ENCODE measurements at regions not wholly inside any gene's neighbourhood (a gene's known extent, or its start where the extent isn't known, plus 50 kb on each side); places are given as distances from the start of the nearest gene placed in this dataset.
A peak's percentile ranks its signal among the peaks of the same experiment; 100 is the strongest.
"Not testable (repeated sequence)": the region's sequence is repeated elsewhere in the genome, so short reads cannot be mapped to it uniquely, and the experiment has no call there.

DNA sequence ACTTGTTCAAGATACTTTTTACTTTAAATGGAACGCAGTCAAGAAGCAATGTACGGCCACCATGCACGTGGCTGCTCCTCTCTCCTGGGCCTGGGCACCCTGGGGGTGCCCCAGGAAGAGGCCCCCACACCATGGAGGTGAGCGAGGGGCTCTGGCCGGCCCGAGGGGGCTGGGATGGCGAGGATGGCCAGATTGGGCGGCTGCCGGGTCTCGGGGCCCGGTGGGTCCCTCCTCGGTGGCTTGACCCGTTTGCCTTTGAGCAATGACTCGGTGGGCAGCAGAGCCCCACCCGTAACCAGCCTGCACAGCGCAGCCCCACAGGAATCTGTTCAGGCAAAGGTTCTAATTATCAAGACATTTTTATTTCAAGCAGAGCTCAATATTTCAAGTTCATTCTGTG lies 167.4 kb downstream of the BRD1 start:
- no peak for DNase-seq (ENCODE audit: low spot score)
- FAIRE-seq, result no peak

- DNase-seq (ENCODE audit: low spot score) (no peak), FAIRE-seq (no peak)
Observed at GRCh38 chr22:49659924-49660315, 167.8 kb downstream of the BRD1 start.

DNA sequence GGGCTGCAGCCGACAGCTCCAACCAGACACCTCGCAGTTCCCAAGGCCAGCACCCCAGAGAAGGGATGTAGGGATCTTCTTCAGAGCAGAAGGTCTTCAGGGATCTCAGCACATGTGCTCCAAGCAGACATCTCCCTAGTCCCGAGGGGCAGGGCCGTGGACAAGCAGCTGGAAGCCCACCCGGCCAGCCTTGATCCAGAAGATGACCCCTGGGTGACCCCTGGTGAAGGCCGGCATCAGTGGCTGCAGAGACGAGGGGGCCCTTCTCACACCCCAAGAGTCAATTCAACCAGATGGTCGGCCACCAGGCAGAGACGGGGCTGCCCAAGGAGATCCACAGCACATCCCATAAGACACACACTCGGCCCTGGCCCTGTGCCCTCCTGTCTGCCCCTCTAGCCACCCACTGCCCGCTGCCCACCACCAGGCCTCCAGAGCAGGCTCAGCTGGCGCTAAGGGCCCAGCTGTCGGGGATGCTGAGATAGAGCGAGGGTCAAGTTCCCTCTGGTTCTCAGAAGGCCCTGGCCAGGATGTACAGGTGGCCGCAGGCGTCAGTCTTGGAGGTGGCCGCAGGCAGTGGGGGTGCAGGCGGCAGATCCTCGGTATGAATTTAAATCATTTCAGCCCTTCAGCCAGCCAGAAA lies 168.3 kb downstream of the BRD1 start:
- DNase-seq (ENCODE audit: low spot score) (no peak), FAIRE-seq (no peak)

- DNase-seq (ENCODE audit: low spot score) (no peak), FAIRE-seq (no peak)
Observed at GRCh38 chr22:49658902-49659280, 168.8 kb downstream of the BRD1 start.

GRCh38 chr22:49657974-49658590 lies 169.6 kb downstream of the BRD1 start:
- FAIRE-seq, result no peak
- no peak for DNase-seq (ENCODE audit: low spot score)

- DNase-seq (ENCODE audit: low spot score) (no peak), FAIRE-seq (no peak)
Observed at GRCh38 chr22:49657275-49657973, 170.2 kb downstream of the BRD1 start.

DNA sequence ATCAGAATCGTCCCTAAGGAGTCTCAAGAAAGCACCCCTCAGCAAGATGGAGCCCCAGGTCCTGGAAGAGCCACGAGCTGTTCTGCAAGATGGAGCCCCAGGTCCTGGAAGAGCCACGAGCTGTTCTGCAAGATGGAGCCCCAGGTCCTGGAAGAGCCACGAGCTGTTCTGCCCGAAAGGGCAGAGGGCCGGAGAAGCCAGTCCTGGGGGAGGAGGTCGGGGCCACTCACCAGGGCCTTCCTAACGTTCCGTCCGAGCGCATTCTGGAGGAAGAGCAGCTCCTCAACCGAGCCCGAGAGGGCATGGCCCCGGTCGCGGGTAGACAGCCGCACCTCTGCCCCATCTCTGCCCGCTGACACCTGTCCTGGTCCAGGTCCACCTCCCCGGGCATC lies 170.8 kb downstream of the BRD1 start:
- not testable (repeated sequence) for DNase-seq (ENCODE audit: low spot score)
- FAIRE-seq, result peak; percentile 84

DNA sequence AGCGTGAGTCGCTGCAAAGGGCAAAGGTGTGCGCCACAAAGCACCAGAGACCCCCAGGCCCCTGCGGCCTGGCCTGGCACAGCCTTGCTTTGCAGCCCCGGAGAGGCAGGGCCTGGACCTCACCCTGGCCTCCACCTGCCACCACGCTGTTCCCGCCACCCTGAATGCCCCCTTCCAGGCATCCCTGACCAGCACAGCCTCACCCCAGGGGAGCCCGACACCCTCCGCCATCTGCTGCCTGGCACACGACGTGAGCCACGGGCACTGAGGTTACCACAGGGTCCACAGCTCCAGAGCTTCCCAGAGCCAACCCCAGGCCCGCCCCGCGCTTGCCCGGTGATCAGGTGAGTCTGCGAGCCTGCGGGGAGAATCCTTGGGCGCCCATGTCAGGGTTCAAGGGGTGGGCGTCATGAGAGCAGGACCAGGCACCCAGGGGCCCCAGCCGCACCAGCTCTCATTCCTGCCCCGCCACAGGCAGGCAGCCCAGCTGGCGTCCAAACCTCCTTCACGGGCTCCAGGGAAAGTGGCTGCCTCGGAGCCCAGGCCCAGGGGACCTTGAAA lies 171.3 kb downstream of the BRD1 start:
- no peak for DNase-seq (ENCODE audit: low spot score)
- FAIRE-seq, result no peak

- FAIRE-seq (no peak), DNase-seq (ENCODE audit: low spot score) (no peak)
Observed at GRCh38 chr22:49655168-49655812, 172.4 kb downstream of the BRD1 start.

DNA sequence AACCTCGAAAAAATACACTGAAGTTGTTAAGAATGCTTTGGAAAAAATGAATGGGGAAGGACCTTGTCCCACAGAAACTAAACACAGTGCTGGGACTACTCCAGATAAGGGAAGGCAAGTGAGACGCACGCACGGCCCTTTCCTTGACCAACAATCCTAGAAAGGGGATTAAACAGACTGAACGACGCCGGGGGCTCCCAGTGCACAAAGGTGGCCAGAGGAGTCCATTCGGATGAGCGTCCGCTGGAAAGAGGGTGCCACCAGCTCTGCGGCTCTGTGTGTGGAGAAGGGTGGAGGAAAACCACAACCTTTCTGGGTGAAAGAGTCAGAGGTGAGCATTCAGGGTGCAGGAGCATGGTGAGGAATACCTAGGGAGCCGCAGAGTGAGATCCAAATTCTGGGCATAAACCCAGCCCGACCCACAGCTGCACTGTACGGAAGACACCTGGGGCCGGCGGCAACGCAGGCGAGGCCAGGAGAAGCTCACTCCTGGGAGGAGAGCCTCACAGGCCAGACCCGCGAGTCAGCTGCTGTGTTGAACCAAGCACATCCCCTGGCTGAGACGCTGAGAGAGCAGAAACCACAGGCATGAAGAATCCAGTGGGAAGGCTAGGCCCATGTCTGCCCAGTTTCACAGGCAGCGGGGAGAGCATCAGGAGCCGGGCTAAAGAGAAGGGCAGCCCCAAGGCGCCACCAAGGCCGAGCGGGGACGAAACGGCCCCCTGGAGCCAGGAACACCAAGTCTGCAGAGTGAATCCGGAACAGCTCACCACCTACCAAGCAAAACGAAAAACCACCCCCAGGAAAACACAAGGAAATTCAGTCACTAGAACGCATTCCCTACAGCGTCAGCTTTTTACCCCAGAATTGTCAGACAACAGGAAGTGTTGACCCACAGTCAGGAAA lies 177.1 kb downstream of the BRD1 start:
- DNase-seq (ENCODE audit: low spot score) (no peak), FAIRE-seq (no peak)

- DNase-seq (ENCODE audit: low spot score) (no peak), FAIRE-seq (no peak)
Observed at GRCh38 chr22:49649166-49650068, 178.3 kb downstream of the BRD1 start.

GRCh38 chr22:49648053-49648452 lies 179.6 kb downstream of the BRD1 start:
- no peak for FAIRE-seq
- no peak for DNase-seq (ENCODE audit: low spot score)

DNA sequence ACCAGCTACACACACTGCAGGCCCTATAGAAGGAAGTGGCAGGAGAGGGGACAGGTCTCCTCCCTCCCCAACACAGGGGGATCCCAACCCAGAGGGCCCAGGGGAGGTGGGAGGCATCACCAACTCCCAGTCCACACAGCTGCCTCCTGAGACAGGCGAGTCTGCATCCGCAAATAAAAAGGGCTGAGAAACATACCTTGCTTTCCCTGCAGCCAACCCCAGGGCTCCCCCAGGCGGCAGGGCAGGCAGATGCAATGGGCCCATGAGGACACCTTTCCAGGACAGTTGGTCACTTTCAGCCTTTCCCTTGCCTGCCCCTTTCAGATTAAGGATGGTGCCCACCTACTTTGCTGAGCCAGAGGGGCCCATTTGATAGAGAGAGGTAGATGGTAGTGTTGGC lies 180.0 kb downstream of the BRD1 start:
- no peak for DNase-seq (ENCODE audit: low spot score)
- FAIRE-seq, result no peak

DNA sequence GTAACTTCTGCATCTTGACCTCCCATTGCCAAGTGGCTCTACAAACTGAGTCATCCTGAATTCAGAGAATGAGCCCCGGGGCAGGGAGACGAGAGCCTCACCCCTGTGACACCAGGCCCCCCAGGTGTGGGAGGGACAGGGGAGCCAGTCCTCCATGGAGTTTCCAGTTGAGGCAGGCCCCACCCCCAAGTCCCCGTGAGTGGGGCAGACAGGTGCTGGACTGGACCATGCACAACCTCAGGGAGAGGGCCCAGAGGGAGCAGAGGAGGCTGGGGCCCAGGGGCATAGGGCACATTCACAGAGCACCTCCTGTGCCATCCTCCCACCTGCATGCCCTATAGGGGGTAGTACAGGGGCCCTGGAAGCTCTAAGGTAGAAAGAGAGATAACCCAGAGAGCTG lies 180.8 kb downstream of the BRD1 start:
- FAIRE-seq (no peak), DNase-seq (ENCODE audit: low spot score) (no peak)

DNA sequence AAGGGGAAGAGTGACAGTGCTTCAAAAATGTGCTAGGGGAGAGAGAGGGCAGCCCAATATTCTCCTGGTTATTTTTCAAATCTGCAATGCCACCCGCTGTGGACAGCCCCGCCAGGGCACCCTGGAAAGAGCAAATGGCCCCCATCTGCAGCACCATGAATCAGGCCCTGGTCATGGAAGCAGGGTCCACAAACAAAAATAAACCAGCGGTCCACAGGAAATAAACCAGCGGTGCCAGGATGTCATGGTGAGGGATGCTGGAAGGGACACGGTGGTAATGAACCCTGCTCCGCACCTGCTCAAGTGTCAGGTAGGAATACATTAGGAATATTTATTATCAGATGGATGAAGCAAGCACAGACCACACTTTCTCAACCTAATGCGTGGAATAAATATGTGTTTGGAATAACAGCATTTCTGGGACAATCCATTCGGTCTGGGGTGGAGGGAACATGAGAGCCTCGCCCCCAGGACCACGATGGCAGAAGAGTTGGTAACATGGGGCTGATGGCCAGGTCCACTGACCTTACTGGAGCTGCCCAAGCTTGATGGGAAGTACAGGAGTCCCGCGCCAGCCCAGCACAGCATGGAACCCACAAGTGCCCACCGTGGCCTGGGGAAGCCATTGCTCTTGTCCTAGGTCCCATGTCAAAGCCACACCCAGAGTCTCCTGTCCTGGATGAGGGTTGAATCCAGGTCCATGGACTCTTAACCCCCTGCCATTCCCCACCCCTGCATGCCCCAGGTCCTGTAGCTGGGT lies 181.7 kb downstream of the BRD1 start:
- DNase-seq (ENCODE audit: low spot score) (no peak), FAIRE-seq (no peak)

- no peak for DNase-seq (ENCODE audit: low spot score)
- no peak for FAIRE-seq
Observed at GRCh38 chr22:49645257-49645656, 182.4 kb downstream of the BRD1 start.

GRCh38 chr22:49643998-49644397 lies 183.7 kb downstream of the BRD1 start:
- DNase-seq (ENCODE audit: low spot score) (no peak), FAIRE-seq (no peak)

DNA sequence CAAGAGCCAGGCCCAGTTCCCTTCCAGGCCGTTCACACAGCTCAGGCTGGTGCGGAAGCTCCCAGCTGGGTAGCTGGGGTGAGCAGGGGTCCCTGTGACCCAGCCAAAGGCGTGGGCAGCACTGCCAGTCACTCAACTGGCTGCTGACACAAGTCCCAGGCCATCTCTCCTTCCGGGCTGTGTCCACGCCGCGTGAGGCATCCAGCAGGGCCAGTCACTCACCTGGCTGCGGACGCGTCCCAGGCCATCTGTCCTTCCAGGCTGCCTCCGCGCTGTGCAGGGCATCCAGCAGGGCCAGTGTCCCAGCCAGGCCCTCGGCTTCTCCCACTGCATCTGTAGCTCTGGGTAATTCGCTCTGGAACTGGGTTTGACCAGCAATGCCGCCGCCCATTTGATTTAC lies 184.2 kb downstream of the BRD1 start:
- DNase-seq (ENCODE audit: low spot score), result no peak
- no peak for FAIRE-seq

DNA sequence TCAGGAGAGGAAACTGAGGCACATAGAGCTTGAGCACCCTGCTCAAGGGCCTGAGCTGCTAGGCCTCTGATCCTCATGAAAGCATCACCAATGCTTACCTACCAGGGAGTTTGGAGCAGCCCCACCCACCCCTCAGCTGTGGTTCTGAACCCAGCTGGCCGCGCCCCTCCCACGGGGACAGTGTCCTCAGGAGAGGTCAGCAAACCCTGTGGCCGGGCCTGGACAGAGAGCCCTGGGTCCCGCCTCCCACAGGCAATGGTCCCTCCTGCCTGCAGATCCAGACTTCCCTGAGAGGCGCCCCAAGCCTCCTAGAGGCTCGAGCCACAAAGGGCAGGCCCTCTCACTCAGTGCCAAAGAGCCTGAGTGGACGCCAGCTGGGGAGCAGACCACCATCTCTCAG lies 184.9 kb downstream of the BRD1 start:
- DNase-seq (ENCODE audit: low spot score) (no peak), FAIRE-seq (no peak)
